Bronchial epithelial cell (primary cell): ENCODE measurements at regions not wholly inside any gene's neighbourhood (a gene's known extent, or its start where the extent isn't known, plus 50 kb on each side); places are given as distances from the start of the nearest gene placed in this dataset.

Experiments
- DNase-seq: peaks from one replicate; pipeline ENCODE4 v3.0.0-alpha.2; 2010; ENCODE audit warnings: low read depth
- FAIRE-seq: peaks from 2 replicates; lab custom pipeline; 2011; peaks lifted over from hg19 to GRCh38; lab: Jason Lieb, UNC
- H3K27me3 ChIP-seq: 2 replicates; pipeline ENCODE4 v1.5.1; 2011; ENCODE audit warnings: low read length; ENCODE audit not compliant: control insufficient read depth, insufficient read depth
- H3K36me3 ChIP-seq: 2 replicates; pipeline ENCODE4 v1.5.1; 2011; ENCODE audit warnings: low read length; ENCODE audit not compliant: control insufficient read depth, insufficient read depth
- H3K4me3 ChIP-seq: 2 replicates; pipeline ENCODE4 v1.5.1; 2011; ENCODE audit warnings: mild to moderate bottlenecking, low read depth, low read length, control low read depth
- TF ChIP-seq, protein P1 (sequence below): IDR thresholded peaks from 2 replicates; pipeline ENCODE4 v1.5.1; 2011; ENCODE audit warnings: mild to moderate bottlenecking, moderate library complexity, low read length, control low read depth, inconsistent platforms; ENCODE audit not compliant: insufficient read depth, severe bottlenecking

DNA sequence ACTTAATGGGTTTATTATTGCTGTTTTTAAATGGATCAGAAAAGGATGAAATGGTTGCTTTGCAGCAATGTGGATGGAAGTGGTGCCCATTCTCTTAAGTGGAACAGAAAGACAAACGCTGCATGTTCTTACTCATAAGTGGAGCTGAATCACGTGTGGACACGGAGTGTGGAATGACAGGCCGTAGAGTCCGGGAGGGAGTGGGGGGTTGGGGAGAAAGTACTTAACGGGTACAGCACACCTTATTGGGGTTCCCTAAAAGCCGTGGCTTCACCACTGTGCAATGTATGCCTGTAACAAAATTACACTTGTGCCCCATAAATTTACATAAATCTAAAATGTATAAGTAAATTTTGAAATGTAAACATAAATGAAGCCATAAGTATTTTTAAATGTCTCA is 64.0 kb upstream of the CTDP1 start:
- DNase-seq = no peak
- H3K36me3 ChIP-seq = no peaks in the 10 kb centered on the region
- FAIRE-seq = no peak
- no peaks in the 10 kb centered on the region for H3K27me3 ChIP-seq
- TF ChIP-seq, protein P1, sequence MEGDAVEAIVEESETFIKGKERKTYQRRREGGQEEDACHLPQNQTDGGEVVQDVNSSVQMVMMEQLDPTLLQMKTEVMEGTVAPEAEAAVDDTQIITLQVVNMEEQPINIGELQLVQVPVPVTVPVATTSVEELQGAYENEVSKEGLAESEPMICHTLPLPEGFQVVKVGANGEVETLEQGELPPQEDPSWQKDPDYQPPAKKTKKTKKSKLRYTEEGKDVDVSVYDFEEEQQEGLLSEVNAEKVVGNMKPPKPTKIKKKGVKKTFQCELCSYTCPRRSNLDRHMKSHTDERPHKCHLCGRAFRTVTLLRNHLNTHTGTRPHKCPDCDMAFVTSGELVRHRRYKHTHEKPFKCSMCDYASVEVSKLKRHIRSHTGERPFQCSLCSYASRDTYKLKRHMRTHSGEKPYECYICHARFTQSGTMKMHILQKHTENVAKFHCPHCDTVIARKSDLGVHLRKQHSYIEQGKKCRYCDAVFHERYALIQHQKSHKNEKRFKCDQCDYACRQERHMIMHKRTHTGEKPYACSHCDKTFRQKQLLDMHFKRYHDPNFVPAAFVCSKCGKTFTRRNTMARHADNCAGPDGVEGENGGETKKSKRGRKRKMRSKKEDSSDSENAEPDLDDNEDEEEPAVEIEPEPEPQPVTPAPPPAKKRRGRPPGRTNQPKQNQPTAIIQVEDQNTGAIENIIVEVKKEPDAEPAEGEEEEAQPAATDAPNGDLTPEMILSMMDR = no peak
- no peak overlapping the region for H3K4me3 ChIP-seq

DNA sequence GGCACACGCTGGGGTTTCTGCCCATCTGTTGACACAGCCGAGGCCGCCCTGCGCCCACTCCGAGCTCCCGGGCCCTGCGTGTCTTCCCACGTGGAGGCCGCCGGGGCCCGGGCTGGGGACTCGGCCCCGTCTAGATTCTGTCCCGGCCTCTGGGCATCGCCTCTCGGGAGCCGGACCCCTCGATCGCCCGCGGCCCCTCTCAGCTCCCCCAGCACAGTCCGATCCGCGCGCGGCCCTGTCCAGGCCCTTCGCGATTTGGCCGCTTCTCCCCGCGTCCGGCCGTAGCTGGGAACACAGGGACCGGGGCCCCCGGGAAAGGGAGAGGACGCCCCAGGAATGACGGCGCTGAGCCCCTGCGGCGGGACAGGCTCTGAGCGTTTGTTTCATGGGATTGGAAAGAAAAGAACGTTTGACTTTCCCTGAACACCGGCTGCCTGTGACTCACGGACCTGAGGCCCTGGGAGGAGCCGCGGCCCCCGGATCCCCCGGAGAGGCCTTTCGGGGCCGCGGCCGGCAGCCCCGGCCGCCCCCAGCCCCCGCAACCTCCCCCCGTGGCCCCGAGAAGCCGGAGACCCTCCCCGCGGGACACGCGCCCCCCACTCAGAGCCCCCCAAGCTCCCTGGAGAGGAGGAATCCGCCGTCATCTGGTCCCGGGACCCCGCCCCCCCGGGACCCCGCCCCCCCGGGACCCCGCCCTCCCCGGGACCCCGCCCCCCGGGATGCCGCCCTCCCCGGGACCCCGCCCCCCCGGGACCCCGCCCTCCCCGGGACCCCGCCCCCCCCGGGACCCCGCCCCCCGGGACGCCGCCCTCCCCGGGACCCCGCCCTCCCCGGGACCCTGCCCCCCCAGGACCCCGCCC is 62.7 kb upstream of the CTDP1 start:
- Histone ChIP-seq H3K27me3 (no peaks in the 10 kb centered on the region), H3K36me3 (no peaks in the 10 kb centered on the region), H3K4me3 (peak overlapping the region; percentile 27)
- FAIRE-seq (no peak), DNase-seq (peak; percentile 27)
- TF ChIP-seq, protein P1 = no peak

DNA sequence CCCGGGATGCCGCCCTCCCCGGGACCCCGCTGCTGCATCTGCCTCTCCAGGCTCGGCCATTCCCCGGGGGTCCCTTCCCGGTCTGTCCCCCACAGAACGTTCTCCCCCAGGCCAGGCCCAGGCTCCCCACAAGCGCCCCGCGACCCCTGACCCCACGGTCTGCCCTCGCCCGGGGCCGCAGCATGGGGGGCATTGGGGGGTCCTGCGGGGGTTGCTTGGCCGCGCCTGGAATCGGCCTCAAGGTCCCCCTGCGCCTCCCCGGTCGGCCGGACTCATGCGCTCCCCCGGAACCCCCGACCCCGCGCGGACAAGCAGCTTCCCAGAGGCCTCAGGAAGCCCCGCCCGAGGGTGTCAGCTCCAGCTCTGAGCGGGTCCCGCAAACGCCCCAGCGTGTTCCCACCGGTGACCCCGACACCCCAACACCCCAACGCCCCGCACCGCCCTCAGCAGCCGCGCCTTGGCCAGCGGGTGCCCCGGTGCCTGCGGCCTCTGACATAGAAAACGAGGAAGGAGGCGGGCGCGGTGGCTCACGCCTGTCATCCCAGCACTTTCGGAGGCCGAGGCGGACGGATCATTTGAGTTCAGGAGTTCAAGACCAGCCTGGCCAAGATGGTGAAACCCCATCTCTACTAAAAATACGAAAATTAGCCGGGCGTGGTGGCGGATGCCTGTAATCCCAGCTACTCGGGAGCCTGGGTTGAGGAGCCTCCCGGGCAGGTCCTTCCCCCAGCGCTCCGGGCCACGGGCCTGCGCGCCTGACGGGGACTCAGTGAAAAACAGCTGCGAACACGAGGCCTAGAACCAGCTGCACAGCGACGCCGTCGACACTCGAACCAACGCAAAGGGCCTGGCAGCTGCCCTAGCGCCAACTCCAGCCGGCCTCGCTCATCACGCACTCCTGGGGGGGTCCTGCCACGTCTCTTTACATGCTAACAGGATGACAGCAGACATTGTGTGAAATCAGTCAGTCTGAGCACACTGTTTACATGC is 61.8 kb upstream of the CTDP1 start:
- DNase-seq (no peak), FAIRE-seq (no peak)
- TF ChIP-seq, protein P1 = no peak

DNA sequence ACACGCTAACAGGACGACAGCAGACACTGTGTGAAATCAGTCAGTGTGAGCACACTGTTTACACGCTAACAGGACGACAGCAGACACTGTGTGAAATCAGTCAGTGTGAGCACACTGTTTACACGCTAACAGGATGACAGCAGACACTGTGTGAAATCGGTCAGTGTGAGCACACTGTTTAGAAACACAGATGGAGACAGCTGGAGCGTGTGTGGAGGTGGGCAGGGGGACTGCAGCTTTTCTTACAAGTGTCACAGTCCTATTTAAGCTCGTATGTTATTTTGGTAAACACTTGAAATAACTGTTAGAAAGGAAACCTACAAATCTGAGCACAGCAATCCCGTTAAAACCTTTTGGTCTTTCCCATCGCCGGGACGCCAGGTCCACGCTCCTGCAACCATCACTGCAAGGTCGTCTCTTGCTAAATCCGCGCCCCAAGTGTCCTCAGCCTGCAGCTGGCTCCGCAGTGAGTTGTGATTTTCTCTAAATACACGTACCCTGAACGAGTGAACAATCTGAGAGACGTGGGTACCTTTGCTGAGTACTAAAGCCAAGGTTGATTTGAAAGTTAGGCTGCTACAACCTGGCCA is 58.9 kb upstream of the CTDP1 start:
- DNase-seq (no peak), FAIRE-seq (no peak)
- TF ChIP-seq, protein P1 = no peak
- Histone ChIP-seq H3K4me3 (no peak overlapping the region), H3K36me3 (no peaks in the 10 kb centered on the region), H3K27me3 (no peaks in the 10 kb centered on the region)

More for the DNA sequence above, 61.8 kb upstream of the CTDP1 start:
- H3K27me3 ChIP-seq = no peaks in the 10 kb centered on the region
- H3K36me3 ChIP-seq = no peaks in the 10 kb centered on the region
- H3K4me3 ChIP-seq = no peak overlapping the region

DNA sequence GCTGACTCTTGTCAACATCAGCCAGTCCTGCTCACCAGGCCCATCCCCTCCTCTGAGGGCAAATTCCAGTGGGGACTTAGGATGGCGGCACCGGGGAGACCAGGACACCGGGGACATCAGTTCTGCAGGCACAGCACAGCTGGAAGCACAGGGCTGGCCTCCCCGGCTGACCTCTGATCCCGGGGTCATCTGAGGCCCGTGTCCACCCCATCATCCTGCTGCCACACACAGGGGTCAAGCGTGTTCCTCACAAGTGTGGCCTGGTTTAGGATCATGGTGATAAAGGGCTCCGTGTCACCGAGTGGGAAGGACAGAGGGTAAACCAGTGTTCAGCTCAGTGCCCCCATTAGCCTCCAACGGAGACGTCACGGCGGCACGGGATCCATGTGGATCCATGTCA is 58.1 kb upstream of the CTDP1 start:
- Histone ChIP-seq H3K27me3 (no peaks in the 10 kb centered on the region), H3K4me3 (no peak overlapping the region), H3K36me3 (no peaks in the 10 kb centered on the region)
- DNase-seq (no peak), FAIRE-seq (no peak)
- TF ChIP-seq, protein P1 = no peak
